Embryonic facial prominence (tissue), 1 donor: ENCODE measurements at regions not wholly inside any gene's neighbourhood (a gene's known extent, or its start where the extent isn't known, plus 50 kb on each side); places are given as distances from the start of the nearest gene placed in this dataset.
"Not testable (repeated sequence)": the region's sequence is repeated elsewhere in the genome, so short reads cannot be mapped to it uniquely, and the experiment has no call there.

Source experiments
- DNase-seq: peaks from one replicate; pipeline ENCODE4 v3.0.0-alpha.2; 2016; ENCODE audit errors: extremely low spot score

DNA sequence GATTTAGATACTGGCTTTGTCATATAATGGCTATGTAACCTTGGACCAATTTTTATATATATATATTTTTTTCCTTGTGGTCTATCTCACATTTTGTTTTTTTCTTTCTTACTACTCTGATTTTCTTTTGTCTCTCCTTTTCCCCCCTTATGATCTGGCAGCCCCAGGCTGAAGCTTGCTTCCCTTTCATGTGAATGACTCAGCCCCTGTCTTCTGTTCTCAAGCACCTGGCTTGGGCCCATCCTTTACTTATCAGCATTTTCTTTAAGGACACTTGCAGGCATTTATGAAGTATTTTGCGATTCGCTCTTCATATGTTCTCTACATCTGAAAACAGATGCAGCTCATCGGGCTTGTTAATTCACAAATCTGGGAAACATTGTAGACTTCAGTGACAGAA is 163.6 kb downstream of the SPRY2 start:
- no peak for DNase-seq

DNA sequence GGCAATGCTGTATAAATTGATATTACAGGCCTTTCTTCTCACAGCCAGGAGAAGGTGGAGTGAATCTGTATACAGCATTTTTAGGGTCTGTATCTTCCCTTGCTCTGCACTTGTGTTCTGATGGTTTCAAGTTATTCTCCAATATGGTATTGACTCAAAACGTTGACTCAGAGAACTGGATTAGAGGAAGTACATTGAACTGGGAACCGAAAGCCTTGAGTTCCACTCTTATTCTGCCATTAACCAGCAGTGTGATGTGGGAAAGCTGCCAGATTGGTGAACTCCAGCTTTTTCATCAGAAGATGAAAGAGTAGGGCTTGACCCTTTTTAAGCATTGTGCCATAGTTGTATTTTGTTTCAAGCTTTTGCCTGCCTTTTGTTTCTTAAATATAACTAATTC is 167.7 kb downstream of the SPRY2 start:
- no peak for DNase-seq

- DNase-seq: no peak
Observed at GRCh38 chr13:80171096-80171495, 169.8 kb downstream of the SPRY2 start.

DNA sequence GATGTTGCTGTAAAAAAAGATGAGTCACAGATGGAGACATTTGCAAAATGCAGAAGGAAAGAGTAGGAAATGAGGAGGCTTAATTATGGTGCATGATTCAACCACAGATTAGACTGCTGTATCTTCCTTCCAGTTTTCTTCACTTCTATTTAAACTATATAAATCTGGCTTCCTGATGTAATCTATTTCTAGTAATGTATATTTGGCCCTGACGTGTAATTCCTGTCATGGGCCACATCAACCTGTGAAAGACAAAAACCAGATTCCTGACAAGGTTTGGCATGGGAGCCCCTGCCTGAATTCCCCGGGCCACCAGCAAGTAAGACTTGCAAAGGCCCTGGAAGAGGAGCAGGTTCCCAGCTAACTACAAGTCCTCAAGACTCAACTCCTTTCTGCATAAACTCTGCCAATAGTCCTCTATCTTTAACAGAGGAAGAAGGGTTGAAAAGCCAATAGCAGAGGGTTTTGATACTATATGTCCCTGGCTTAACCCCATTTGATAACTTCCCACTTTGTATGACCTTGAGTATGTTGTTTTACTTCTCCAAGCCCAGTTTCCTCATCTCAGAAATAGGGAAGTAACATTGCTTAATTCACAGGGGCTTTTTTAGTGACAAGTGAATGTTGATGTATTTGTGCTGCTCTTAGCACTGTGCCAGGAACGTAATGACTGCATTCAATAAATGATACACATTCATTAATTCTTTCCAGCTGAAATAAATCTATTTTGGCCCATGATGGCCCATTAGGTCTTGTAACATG is 172.7 kb downstream of the SPRY2 start:
- DNase-seq: no peak

DNA sequence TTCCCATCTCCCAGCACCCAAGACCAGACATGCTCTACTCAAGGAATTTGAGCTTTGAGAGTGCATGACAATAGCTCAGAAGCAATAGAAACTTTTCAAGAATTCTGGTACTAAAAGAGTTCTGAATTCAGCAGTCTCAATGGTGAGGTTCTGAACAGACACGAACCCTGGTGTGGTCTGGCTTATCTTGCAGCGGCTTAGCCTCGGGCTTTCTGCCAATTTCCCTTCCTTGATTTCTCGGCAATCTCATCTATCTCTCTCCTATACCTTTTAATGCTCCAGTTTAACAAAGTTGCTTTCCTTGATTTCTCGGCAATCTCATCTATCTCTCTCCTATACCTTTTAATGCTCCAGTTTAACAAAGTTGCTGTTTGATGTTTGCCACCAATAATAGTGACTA is 174.6 kb downstream of the SPRY2 start:
- no peak for DNase-seq

DNA sequence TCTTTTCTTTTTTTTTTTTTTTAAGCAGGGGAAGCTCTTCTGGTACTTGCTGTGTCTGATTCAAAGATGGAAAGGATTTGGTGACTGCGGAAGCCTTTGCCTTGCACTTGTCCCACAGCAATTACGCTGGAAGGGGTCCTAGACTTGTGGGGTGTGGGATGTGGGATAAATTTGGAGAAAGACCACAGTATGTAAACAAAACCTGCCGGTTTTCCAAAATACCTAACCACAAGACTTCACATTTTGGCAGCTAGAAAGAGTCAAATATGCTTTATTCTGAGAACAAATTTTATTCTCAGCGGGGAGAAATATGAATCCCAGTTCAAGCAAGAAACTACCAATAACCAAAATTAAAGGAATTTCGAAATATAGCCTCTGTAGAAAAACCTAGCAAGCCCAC is 176.5 kb downstream of the SPRY2 start:
- peak; percentile 64 for DNase-seq

GRCh38 chr13:80161896-80162295 is 179.0 kb downstream of the SPRY2 start:
- DNase-seq: no peak

DNA sequence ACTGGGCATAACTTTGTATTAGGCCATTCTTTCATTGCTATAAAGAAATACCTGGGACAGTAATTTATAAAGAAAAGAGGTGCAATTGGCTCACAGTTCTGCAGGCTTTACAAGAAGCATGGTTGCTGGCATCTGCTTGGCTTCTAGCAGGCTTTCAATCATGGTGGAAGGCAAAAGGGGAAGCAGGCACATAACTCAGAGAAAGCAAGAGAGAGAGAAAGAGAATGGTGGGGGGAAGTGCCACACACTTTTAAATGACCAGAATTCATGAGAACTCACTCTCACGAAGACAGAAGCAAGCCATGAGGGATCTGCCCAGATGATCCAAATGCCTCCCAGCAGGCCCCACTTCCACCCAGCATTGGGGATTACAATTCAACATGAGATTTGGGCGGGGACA is 179.7 kb downstream of the SPRY2 start:
- no peak for DNase-seq

GRCh38 chr13:80160110-80160509 is 180.8 kb downstream of the SPRY2 start:
- no peak for DNase-seq

GRCh38 chr13:80157261-80157932 is 183.5 kb downstream of the SPRY2 start:
- DNase-seq: no peak

DNA sequence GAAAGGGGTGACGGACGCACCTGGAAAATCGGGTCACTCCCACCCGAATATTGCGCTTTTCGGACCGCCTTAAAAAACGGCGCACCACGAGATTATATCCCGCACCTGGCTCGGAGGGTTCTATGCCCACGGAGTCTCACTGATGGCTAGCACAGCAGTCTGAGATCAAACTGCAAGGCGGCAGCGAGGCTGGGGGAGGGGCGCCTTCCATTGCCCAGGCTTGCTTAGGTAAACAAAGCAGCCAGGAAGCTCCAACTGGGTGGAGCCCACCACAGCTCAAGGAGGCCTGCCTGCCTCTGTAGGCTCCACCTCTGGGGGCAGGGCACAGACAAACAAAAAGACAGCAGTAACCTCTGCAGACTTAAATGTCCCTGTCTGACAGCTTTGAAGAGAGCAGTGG is 188.8 kb downstream of the SPRY2 start:
- not testable (repeated sequence) for DNase-seq

- DNase-seq: no peak
Observed at GRCh38 chr13:80151016-80151415, 189.9 kb downstream of the SPRY2 start.

DNA sequence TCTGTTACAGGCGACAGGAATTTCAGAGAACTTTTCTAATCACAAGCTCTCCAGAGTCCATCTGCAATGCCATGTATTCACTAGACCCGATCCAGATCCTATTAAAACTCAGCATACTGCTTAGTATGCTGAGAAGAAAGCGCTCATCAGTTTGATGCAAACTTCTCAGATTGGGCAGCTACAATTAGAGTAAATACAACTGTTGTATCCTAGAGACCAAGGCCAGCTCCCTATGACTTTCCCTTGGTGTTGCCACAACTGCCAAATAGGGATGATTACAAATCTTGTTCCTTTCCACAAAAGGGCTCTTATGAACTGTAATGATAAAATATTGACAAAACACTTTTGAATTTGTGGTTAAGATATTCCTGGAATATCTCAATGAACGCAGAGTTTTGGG is 191.2 kb downstream of the SPRY2 start:
- DNase-seq: no peak

- no peak for DNase-seq
Observed at GRCh38 chr13:80145171-80145690, 195.7 kb downstream of the SPRY2 start.

- DNase-seq: no peak
Observed at GRCh38 chr13:80144493-80144892, 196.4 kb downstream of the SPRY2 start.

GRCh38 chr13:80141123-80141849 is 199.6 kb downstream of the SPRY2 start:
- DNase-seq: peak; percentile 59

DNA sequence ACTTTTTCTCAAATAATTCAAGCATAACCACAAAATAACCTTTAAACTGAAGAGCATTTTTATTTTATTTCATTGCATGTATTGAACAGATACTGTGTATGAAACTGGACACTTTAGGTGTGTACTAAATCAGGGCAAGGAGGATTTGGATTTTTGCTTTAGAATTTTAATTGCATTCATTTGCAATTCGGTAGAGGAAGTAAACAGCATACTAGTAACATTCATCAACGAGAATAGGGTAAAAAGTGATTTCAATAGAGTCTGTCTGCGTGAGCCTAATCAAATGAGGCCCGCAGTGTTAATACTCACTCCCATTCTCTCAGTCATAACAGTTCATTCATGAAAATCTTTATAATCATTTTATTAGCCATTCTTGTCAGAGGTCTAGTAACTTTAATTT is 200.2 kb downstream of the SPRY2 start:
- no peak for DNase-seq

DNA sequence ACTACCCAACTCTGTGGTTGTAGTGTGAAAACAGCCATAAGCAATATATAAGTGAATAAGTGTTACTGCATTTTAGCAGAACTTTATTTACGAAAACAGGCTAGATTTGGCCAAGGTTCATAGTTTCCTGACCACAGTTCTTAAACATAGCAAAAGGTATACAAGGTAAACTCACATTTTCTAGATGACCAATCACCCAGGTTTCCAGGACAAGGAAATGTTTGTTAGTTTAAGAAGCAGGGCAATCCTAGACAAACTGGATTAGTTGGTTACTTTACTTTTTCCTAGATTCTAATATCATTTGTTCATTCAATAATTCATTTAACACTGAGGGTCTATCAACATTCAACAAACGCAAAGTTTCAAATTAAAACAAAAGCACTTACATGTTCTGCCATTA is 201.7 kb downstream of the SPRY2 start:
- DNase-seq: no peak

- no peak for DNase-seq
Observed at GRCh38 chr13:80137994-80138393, 202.9 kb downstream of the SPRY2 start.

GRCh38 chr13:80134346-80134745 is 206.6 kb downstream of the SPRY2 start:
- no peak for DNase-seq

- DNase-seq: no peak
Observed at GRCh38 chr13:80133631-80134261, 207.2 kb downstream of the SPRY2 start.
